GM21447 (cell line): ENCODE measurements at regions not wholly inside any gene's neighbourhood (a gene's known extent, or its start where the extent isn't known, plus 50 kb on each side); places are given as distances from the start of the nearest gene placed in this dataset.

Experiments used
- ATAC-seq: cut with Tn5 transposase; IDR thresholded peaks from one replicate; pipeline ENCODE4 v1.9.1; 2021; ENCODE audit not compliant: unreplicated experiment

- ATAC-seq, result no peak
These were observed 56.0 kb downstream of the PLK2 start for GRCh38 chr5:58403822-58404433.

GRCh38 chr5:58401701-58402100 is 58.2 kb downstream of the PLK2 start:
- no peak for ATAC-seq

DNA sequence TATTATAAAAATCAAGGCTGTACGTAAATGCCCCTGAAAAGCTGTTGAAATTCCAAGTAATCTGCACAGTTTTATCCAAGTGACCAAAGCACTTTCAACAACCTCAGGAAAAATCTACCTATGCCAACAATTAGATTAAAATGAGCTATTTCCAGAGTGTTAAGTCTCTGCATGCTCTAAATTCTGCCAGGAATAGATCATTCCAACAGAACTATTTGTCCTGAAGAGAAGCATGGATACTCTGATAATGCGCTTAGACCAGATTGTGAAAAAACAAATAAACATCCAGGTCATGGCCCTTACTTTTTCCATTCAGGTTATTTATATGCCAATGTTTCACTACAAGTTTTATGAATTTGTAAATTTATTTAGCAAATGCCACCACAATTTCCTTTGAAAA is 59.1 kb downstream of the PLK2 start:
- no peak for ATAC-seq

DNA sequence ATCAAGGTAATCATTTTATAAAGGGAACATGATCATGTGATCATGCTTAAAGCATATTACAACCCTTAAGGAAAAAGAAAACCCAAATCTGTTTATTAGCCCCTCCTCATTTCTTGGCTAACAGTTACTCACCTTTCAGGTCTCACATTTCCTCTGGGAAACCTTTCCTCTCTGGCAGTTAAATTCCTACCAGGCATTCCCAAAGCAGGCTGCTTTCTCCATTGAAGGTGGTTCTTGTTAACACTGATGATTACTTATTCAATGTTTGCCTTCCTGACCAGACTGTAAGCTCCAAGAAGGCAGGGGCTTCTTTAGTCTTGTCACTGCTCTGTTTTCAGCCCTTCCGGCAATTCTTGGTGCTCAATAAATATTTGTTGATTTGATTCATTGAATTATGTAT is 59.9 kb downstream of the PLK2 start:
- ATAC-seq, result no peak

GRCh38 chr5:58394339-58394738 is 65.5 kb downstream of the PLK2 start:
- ATAC-seq, result no peak

- no peak for ATAC-seq
These were observed 66.2 kb downstream of the PLK2 start for GRCh38 chr5:58393716-58394115.

GRCh38 chr5:58392496-58392895 is 67.4 kb downstream of the PLK2 start:
- ATAC-seq, result no peak

DNA sequence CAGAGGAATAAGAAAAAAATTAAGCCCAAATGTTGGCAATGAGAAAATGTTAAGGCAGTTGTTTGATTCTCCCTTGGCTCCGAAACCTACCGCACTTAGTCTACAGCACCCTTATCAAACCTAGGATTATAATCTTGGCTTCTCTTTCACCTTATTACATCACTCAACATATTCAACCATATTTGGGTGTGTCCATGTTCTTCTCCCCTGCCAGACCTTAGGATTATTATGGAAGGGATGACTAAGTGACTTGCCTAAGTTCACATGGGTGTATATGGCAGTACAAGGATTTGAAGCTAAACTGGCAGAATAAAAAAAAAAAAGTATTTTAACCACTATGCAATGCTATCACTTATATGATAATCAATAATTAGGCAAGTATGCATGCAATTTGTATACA is 76.4 kb downstream of the PLK2 start:
- ATAC-seq, result no peak

- ATAC-seq, result no peak
These were observed 77.8 kb downstream of the PLK2 start for GRCh38 chr5:58382131-58382534.

DNA sequence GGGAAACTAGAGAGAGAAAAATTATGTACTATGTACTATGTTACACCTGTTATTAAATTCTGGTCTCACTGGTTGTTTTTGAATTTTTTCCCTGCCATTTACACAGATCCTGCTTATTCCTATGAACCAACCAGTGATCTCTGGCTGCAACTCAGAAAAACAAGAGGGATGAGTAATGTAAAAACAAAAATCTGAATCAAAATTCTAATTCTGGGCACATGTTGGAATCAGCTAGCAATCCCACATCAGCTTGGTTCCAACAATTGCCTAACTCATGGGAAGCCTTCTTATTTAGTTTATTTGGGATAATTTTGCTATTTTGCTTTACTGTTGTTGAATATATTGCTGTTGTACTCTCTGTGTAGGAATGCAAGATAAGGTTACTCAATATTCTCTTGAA is 78.3 kb downstream of the PLK2 start:
- ATAC-seq, result no peak

DNA sequence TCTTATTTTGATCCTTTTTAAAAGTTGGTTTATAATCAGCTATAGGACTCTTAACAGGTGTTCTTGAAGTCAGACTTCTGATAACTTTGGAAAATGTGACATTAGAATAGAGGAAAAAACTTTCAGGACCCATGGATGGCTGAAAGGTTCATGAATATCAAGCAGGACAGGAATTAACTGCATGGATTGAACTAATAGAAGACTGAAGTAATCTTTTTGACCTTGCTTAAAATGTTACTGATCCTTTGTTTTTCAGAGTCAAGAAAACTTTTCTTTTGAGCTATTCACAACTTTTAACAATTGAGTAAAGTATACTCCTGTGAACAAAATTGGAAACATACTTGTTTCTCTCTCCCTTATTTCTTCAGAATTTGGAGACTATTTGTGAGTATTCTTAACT is 79.2 kb downstream of the PLK2 start:
- no peak for ATAC-seq

- no peak for ATAC-seq
These were observed 81.1 kb downstream of the PLK2 start for GRCh38 chr5:58378613-58379390.

DNA sequence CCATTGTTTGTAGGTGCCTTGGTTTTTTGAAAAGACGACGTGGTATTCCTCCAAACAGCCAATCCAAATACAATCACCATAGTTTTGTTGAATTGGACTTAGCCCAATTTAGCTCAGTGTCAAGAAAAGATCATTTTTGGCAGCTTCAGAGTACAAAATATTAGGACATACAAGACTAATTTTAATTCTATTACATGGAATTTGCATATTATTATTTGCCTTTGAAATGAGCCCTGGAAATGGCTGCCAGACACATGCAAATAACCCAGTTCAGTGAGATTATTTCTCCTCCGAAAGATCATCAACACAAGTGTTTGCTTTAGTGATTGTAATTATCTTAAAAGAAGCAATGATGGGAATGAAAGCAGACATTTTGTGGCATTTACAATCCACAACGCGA is 89.3 kb downstream of the PLK2 start:
- no peak for ATAC-seq

- ATAC-seq, result no peak
These were observed 90.2 kb downstream of the PLK2 start for GRCh38 chr5:58369513-58370190.

DNA sequence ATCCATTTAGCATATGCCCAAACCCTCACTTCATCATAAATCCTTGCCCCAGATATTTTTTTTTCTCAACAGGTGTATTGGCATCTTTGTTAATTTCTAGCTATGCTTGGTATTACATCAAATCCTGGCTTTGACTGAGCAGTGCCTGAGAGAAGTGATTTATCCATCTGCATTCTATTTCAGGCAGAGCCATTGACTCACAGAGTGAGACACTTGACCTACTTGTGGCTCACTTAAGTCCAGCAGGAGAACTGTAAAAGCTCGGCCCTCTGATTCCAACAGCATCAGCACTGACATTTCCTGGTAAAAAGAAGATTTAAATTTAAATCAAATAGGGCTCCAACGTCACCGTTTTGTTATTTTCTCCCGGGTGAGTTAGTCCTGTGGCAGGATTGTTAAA is 93.4 kb downstream of the PLK2 start:
- ATAC-seq, result no peak

DNA sequence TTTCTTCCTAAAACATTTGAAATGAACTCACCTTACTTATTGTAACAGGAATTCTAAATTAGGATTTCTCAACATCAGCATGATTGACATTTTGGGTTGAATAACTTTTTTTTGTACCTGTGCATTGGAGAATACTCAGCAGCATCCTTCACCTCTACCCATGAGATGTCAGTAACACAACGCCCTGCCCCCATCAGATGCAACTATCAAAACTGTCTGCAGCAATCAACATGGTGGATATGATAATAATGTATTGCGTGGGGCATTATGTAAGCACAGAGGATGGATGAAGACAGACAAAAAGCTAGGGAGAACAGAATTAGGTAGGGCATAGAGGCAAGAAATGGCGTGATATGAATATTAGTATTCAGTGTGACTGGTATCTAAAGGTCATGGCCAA is 94.1 kb downstream of the PLK2 start:
- ATAC-seq, result no peak

DNA sequence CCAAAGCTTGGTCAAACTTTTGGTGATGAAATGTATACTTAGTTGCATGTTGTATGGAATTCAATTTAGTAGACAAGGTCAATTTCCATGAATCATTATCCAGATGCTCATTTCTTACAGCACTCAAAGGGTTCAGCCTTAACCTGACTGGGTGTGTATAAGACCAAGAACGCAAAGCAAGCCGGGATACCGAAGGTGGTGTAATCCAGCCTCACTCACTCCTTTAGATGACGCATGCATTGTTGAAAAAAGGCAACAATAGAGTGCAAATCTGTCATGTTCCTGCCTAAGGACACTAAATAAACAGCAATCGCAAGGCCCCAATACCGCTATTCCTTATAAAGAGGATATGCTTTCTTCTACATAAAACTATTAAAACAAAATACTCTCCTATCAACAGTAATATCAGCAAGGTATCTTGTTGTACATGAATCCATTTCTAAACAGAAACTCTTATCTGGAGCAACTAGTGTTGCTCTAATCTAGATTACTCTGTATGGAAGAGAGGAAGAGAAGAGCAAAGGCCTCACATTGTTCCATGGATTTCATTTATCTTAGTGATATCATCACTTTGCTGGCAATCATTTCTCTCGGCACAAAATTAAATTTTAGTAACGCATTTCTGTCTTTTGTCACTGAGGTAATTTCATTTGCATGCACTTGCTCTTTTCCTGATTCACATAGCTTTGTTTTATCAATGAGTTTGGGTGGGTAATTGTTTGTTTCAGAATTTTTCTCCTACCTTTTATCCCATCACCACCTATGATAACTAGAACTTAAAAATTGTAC is 96.2 kb downstream of the PLK2 start:
- ATAC-seq, result no peak

- no peak for ATAC-seq
These were observed 97.8 kb downstream of the PLK2 start for GRCh38 chr5:58362135-58362534.

DNA sequence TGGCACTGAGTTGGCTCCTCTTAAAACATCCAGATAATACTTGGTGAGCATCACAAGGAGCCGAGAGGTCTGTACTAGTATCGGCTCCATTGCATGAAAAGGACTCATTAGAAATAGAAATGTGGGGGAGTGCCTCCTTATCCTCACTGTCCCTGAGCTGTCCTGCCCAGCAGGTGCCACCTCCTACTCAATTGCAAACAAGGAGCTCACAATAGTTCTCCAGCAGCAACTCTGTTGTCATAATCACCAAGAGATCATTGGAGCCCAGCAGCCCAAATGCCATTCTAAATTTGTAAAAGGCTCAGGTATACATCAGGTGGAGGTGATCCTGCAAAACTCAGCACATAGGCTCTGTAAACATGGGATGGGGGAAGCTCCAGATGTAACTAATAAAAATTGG is 99.1 kb downstream of the PLK2 start:
- no peak for ATAC-seq

- ATAC-seq, result no peak
These were observed 99.9 kb downstream of the PLK2 start for GRCh38 chr5:58359981-58360380.

DNA sequence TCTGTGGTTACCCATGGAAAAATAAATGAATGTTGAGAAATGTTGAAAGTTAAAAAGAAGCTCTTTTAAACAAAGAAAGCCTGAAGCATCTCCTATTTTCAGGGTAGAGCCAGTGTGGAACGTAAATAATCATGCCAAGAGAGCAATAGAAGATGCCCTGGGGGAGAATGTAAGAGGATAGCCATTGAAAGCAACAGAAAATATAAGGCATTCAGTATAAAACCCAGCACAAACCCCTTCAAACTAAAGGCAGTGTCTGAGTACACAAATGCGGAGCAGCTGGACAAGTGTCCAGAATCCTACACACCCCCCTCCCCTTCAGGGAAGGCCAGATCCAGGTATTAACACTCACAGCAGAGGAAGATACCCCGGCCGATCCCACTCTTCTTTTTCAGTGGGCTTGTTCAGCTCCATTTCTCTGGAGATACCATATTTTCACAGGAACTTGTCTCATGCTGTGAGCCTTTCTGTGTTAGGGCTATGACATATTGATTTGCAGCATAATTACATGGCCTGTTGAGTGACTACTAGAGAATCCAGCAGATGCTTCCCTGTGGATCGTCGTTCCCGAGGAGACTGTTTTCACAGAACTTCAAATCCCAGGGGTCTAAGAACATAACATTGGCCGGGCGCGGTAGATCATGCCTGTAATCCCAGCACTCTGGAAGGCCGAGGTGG is 101.2 kb downstream of the PLK2 start:
- no peak for ATAC-seq
